NB4 (cell line): ENCODE measurements at regions not wholly inside any gene's neighbourhood (a gene's known extent, or its start where the extent isn't known, plus 50 kb on each side); places are given as distances from the start of the nearest gene placed in this dataset.

Experiments
- CTCF ChIP-seq: IDR thresholded peaks from one replicate; pipeline ENCODE4 v1.5.1; 2012; ENCODE audit warnings: low read depth, low read length
- POLR2A ChIP-seq: IDR thresholded peaks from 2 replicates; pipeline ENCODE4 v1.6.1; 2011; ENCODE audit warnings: mild to moderate bottlenecking; ENCODE audit not compliant: insufficient read length; ENCODE audit errors: extremely low read depth

DNA sequence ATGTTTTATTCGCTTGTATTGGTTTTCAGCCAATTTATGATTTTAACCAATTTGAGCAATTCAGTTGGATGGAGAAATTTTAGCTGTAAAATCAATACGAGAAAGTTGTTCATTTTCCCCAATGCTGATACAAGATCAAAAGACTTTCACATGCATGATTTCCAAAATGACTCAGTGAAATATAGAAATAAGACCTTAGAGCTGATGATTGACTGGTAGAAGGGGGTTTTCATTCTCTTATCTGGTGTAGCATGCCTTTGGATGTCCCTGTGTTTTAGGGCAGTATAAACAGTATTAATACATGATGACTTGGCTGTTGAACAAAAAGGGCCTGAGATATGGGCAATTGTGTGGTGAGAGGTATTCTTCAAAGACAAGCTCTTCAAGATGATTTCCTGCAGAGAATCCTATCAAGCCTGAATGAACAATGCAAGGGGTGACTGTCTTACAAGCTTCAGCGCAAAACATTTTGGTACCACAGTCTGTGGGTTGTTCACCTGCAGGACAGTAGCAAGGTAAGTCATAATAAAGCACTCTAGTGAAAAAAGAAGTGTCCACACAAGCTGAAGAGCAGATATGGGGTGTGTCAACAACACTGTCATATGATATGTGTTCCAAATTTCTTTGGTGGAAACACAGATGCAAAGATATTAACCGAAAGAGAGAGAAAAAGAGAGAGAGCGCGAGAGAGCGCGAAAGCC lies 156.2 kb downstream of the TNFSF18 start:
- no peak for TF ChIP-seq CTCF
- no peak for TF ChIP-seq POLR2A
